ENCODE measurements at regions not wholly inside any gene's neighbourhood (a gene's known extent, or its start where the extent isn't known, plus 50 kb on each side); places are given as distances from the start of the nearest gene placed in this dataset.

GRCh38 chr5:68369457-68370125 is 154.0 kb downstream of the PIK3R1 start:
- no peak overlapping the region for H3K4me3 ChIP-seq (ENCODE audit: low read length)
- H3K36me3 ChIP-seq (ENCODE audit: insufficient read depth, low read length) = no peaks in the 10 kb centered on the region
- no peak overlapping the region for H3K4me2 ChIP-seq (ENCODE audit: low read length)
- H3K9ac ChIP-seq (ENCODE audit: low read depth, low read length) = no peak overlapping the region
- peaks cover 34% of the 10 kb centered on the region for H3K4me1 ChIP-seq (ENCODE audit: control insufficient read depth, insufficient read depth, low read length)
- H3K27me3 ChIP-seq (ENCODE audit: control insufficient read depth, insufficient read depth, low read length) = no peaks in the 10 kb centered on the region
- H3K9me3 ChIP-seq (replicated peaks; ENCODE audit: low read length) = no peaks in the 10 kb centered on the region

- Histone ChIP-seq H3K9me3 (replicated peaks; ENCODE audit: low read length) (no peaks in the 10 kb centered on the region), H3K9ac (ENCODE audit: low read depth, low read length) (no peak overlapping the region), H3K4me1 (ENCODE audit: control insufficient read depth, insufficient read depth, low read length) (peaks cover 39% of the 10 kb centered on the region), H3K4me2 (ENCODE audit: low read length) (no peak overlapping the region), H3K4me3 (ENCODE audit: low read length) (no peak overlapping the region), H3K27me3 (ENCODE audit: control insufficient read depth, insufficient read depth, low read length) (no peaks in the 10 kb centered on the region), H3K36me3 (ENCODE audit: insufficient read depth, low read length) (no peaks in the 10 kb centered on the region)
Measured at GRCh38 chr5:68370196-68370595, 154.6 kb downstream of the PIK3R1 start.

- Histone ChIP-seq H3K4me2 (ENCODE audit: low read length) (no peak overlapping the region), H3K36me3 (ENCODE audit: insufficient read depth, low read length) (no peaks in the 10 kb centered on the region), H3K4me1 (ENCODE audit: control insufficient read depth, insufficient read depth, low read length) (peaks cover 51% of the 10 kb centered on the region), H3K9ac (ENCODE audit: low read depth, low read length) (no peak overlapping the region), H3K27me3 (ENCODE audit: control insufficient read depth, insufficient read depth, low read length) (no peaks in the 10 kb centered on the region), H3K9me3 (replicated peaks; ENCODE audit: low read length) (no peaks in the 10 kb centered on the region), H3K4me3 (ENCODE audit: low read length) (no peak overlapping the region)
Measured at GRCh38 chr5:68371607-68372006, 156.1 kb downstream of the PIK3R1 start.

GRCh38 chr5:68372161-68372560 is 156.6 kb downstream of the PIK3R1 start:
- H3K4me1 ChIP-seq (ENCODE audit: control insufficient read depth, insufficient read depth, low read length) = peaks cover 51% of the 10 kb centered on the region
- no peak overlapping the region for H3K4me2 ChIP-seq (ENCODE audit: low read length)

GRCh38 chr5:68373050-68373449 is 157.5 kb downstream of the PIK3R1 start:
- H3K4me2 ChIP-seq (ENCODE audit: low read length) = no peak overlapping the region
- no peaks in the 10 kb centered on the region for H3K9me3 ChIP-seq (replicated peaks; ENCODE audit: low read length)
- no peak overlapping the region for H3K4me3 ChIP-seq (ENCODE audit: low read length)
- H3K9ac ChIP-seq (ENCODE audit: low read depth, low read length) = no peak overlapping the region
- no peaks in the 10 kb centered on the region for H3K36me3 ChIP-seq (ENCODE audit: insufficient read depth, low read length)
- no peaks in the 10 kb centered on the region for H3K27me3 ChIP-seq (ENCODE audit: control insufficient read depth, insufficient read depth, low read length)
- H3K4me1 ChIP-seq (ENCODE audit: control insufficient read depth, insufficient read depth, low read length) = peaks cover 44% of the 10 kb centered on the region

More at GRCh38 chr5:68372161-68372560, 156.6 kb downstream of the PIK3R1 start:
- H3K9me3 ChIP-seq (replicated peaks; ENCODE audit: low read length) = no peaks in the 10 kb centered on the region
- no peaks in the 10 kb centered on the region for H3K27me3 ChIP-seq (ENCODE audit: control insufficient read depth, insufficient read depth, low read length)
- no peaks in the 10 kb centered on the region for H3K36me3 ChIP-seq (ENCODE audit: insufficient read depth, low read length)
- H3K4me3 ChIP-seq (ENCODE audit: low read length) = no peak overlapping the region
- no peak overlapping the region for H3K9ac ChIP-seq (ENCODE audit: low read depth, low read length)

GRCh38 chr5:68374796-68375518 is 159.4 kb downstream of the PIK3R1 start:
- Histone ChIP-seq H3K27me3 (ENCODE audit: control insufficient read depth, insufficient read depth, low read length) (no peaks in the 10 kb centered on the region), H3K36me3 (ENCODE audit: insufficient read depth, low read length) (no peaks in the 10 kb centered on the region), H3K4me1 (ENCODE audit: control insufficient read depth, insufficient read depth, low read length) (peaks cover 29% of the 10 kb centered on the region), H3K9me3 (replicated peaks; ENCODE audit: low read length) (no peaks in the 10 kb centered on the region), H3K9ac (ENCODE audit: low read depth, low read length) (peak overlapping the region; percentile 3), H3K4me3 (ENCODE audit: low read length) (no peak overlapping the region), H3K4me2 (ENCODE audit: low read length) (peak overlapping the region; percentile 33)

GRCh38 chr5:68375540-68375939 is 160.0 kb downstream of the PIK3R1 start:
- Histone ChIP-seq H3K9ac (ENCODE audit: low read depth, low read length) (no peak overlapping the region), H3K4me2 (ENCODE audit: low read length) (no peak overlapping the region), H3K27me3 (ENCODE audit: control insufficient read depth, insufficient read depth, low read length) (no peaks in the 10 kb centered on the region), H3K36me3 (ENCODE audit: insufficient read depth, low read length) (no peaks in the 10 kb centered on the region), H3K4me1 (ENCODE audit: control insufficient read depth, insufficient read depth, low read length) (peaks cover 29% of the 10 kb centered on the region), H3K4me3 (ENCODE audit: low read length) (no peak overlapping the region), H3K9me3 (replicated peaks; ENCODE audit: low read length) (no peaks in the 10 kb centered on the region)

GRCh38 chr5:68376935-68377334 is 161.4 kb downstream of the PIK3R1 start:
- H3K9ac ChIP-seq (ENCODE audit: low read depth, low read length) = no peak overlapping the region
- H3K9me3 ChIP-seq (replicated peaks; ENCODE audit: low read length) = no peaks in the 10 kb centered on the region
- H3K27me3 ChIP-seq (ENCODE audit: control insufficient read depth, insufficient read depth, low read length) = no peaks in the 10 kb centered on the region
- no peak overlapping the region for H3K4me3 ChIP-seq (ENCODE audit: low read length)
- H3K36me3 ChIP-seq (ENCODE audit: insufficient read depth, low read length) = no peaks in the 10 kb centered on the region
- no peak overlapping the region for H3K4me2 ChIP-seq (ENCODE audit: low read length)
- H3K4me1 ChIP-seq (ENCODE audit: control insufficient read depth, insufficient read depth, low read length) = peaks cover 26% of the 10 kb centered on the region

GRCh38 chr5:68377733-68378132 is 162.2 kb downstream of the PIK3R1 start:
- no peak overlapping the region for H3K4me3 ChIP-seq (ENCODE audit: low read length)
- no peak overlapping the region for H3K4me2 ChIP-seq (ENCODE audit: low read length)
- no peaks in the 10 kb centered on the region for H3K36me3 ChIP-seq (ENCODE audit: insufficient read depth, low read length)
- no peak overlapping the region for H3K9ac ChIP-seq (ENCODE audit: low read depth, low read length)
- no peaks in the 10 kb centered on the region for H3K27me3 ChIP-seq (ENCODE audit: control insufficient read depth, insufficient read depth, low read length)
- peaks cover 26% of the 10 kb centered on the region for H3K4me1 ChIP-seq (ENCODE audit: control insufficient read depth, insufficient read depth, low read length)
- H3K9me3 ChIP-seq (replicated peaks; ENCODE audit: low read length) = no peaks in the 10 kb centered on the region

GRCh38 chr5:68378204-68378820 is 162.8 kb downstream of the PIK3R1 start:
- no peak overlapping the region for H3K4me2 ChIP-seq (ENCODE audit: low read length)
- no peaks in the 10 kb centered on the region for H3K36me3 ChIP-seq (ENCODE audit: insufficient read depth, low read length)
- peaks cover 29% of the 10 kb centered on the region for H3K4me1 ChIP-seq (ENCODE audit: control insufficient read depth, insufficient read depth, low read length)
- no peak overlapping the region for H3K9ac ChIP-seq (ENCODE audit: low read depth, low read length)
- H3K27me3 ChIP-seq (ENCODE audit: control insufficient read depth, insufficient read depth, low read length) = no peaks in the 10 kb centered on the region
- no peak overlapping the region for H3K4me3 ChIP-seq (ENCODE audit: low read length)
- H3K9me3 ChIP-seq (replicated peaks; ENCODE audit: low read length) = no peaks in the 10 kb centered on the region

- H3K36me3 ChIP-seq (ENCODE audit: insufficient read depth, low read length) = no peaks in the 10 kb centered on the region
- no peaks in the 10 kb centered on the region for H3K9me3 ChIP-seq (replicated peaks; ENCODE audit: low read length)
- H3K4me1 ChIP-seq (ENCODE audit: control insufficient read depth, insufficient read depth, low read length) = peaks cover 26% of the 10 kb centered on the region
Measured at GRCh38 chr5:68379275-68380036, 163.9 kb downstream of the PIK3R1 start.

More at GRCh38 chr5:68379275-68380036, 163.9 kb downstream of the PIK3R1 start:
- H3K9ac ChIP-seq (ENCODE audit: low read depth, low read length) = no peak overlapping the region
- no peak overlapping the region for H3K4me3 ChIP-seq (ENCODE audit: low read length)
- no peaks in the 10 kb centered on the region for H3K27me3 ChIP-seq (ENCODE audit: control insufficient read depth, insufficient read depth, low read length)
- H3K4me2 ChIP-seq (ENCODE audit: low read length) = no peak overlapping the region

Measured in skeletal muscle satellite cell (primary cell).